Left ventricle myocardium inferior (tissue), 1 donor: ENCODE measurements at regions not wholly inside any gene's neighbourhood (a gene's known extent, or its start where the extent isn't known, plus 50 kb on each side); places are given as distances from the start of the nearest gene placed in this dataset.

ENCODE experiments used
- DNase-seq: peaks from one replicate; pipeline ENCODE4 v3.0.0-alpha.2; 2020
- H3K27ac ChIP-seq: fragments of 200-600 bp; replicated peaks from 2 replicates; pipeline ENCODE4 v1.8.0; 2021
- H3K27me3 ChIP-seq: fragments of 200-600 bp; 2 replicates; pipeline ENCODE4 v1.8.0; 2021; ENCODE audit warnings: low read depth
- H3K36me3 ChIP-seq: fragments of 200-600 bp; 2 replicates; pipeline ENCODE4 v1.8.0; 2021
- H3K4me1 ChIP-seq: fragments of 200-600 bp; 2 replicates; pipeline ENCODE4 v1.8.0; 2021
- H3K4me3 ChIP-seq: fragments of 200-600 bp; 2 replicates; pipeline ENCODE4 v1.8.0; 2021; ENCODE audit warnings: mild to moderate bottlenecking, moderate library complexity
- H3K9me3 ChIP-seq: fragments of 200-600 bp; replicated peaks from 2 replicates; pipeline ENCODE4 v1.8.0; 2021
- CTCF ChIP-seq: fragments of 200-600 bp; IDR thresholded peaks from 2 replicates; pipeline ENCODE4 v1.8.0; 2021; ENCODE audit warnings: antibody characterized with exemption, mild to moderate bottlenecking, borderline replicate concordance
- intact Hi-C: fragments of 100-400 bp; cut with micrococcal nuclease; formaldehyde crosslinking; loops from one replicate; pipeline ENCODE4 v1.11.0; 2022
- donor health status: DM: no; HTN: yes; CAD: no; lungs with severe emphysema.

DNA sequence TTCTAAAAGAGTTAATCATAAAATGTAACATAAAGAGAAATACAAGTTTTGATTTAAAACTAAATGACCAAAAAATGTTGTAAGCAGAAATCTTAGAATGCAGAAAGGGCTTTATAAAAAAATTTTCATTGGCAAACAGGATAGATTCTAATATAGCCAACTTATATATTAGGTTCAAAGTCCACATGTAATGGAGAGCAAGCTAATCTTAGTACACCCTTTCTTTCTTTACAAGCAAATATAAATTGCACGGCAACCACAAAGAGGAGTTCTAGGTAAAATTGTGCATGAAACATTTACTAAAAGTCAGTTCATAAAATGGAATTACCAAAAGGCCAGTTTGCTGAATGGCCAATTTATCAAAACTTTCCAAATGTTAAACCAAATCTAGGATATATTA, 130.6 kb downstream of the NOL4 start:
- DNase-seq: no peak
- H3K9me3 ChIP-seq: no peaks in the 10 kb centered on the region
- H3K4me1 ChIP-seq: no peaks in the 10 kb centered on the region
- H3K27ac ChIP-seq: no peak overlapping the region
- H3K36me3 ChIP-seq: no peaks in the 10 kb centered on the region
- no peaks in the 10 kb centered on the region for H3K27me3 ChIP-seq
- no peak for TF ChIP-seq CTCF
- no peak overlapping the region for H3K4me3 ChIP-seq
- intact Hi-C loops: no loop called here

- no peak overlapping the region for H3K4me3 ChIP-seq
- no peaks in the 10 kb centered on the region for H3K27me3 ChIP-seq
- no peaks in the 10 kb centered on the region for H3K4me1 ChIP-seq
- H3K9me3 ChIP-seq: no peaks in the 10 kb centered on the region
- TF ChIP-seq CTCF: no peak
- intact Hi-C loops: no loop called here
- H3K27ac ChIP-seq: no peak overlapping the region
- H3K36me3 ChIP-seq: no peaks in the 10 kb centered on the region
- DNase-seq: no peak
These were observed 131.9 kb downstream of the NOL4 start for GRCh38 chr18:34092796-34093195.

DNA sequence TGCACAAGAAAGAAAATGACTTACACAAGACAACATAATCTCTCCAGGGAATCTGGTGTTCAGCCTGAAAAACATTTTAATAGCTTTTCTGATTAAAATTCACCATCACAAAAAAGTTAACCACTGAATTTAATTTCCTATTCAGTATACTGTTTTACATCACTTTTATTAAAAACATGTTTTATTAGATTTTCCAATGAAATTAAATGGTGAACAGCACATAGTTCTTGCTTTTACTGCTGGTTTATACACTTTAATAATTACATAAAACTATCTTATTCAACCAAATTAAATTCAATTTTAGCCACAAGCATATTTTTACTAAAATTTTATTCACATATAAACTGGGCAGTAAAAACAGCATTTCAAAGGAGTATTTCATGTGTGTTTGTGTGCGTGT, 138.3 kb downstream of the NOL4 start:
- TF ChIP-seq CTCF: no peak
- Histone ChIP-seq H3K4me1 (no peaks in the 10 kb centered on the region), H3K27me3 (no peaks in the 10 kb centered on the region), H3K9me3 (no peaks in the 10 kb centered on the region), H3K4me3 (no peak overlapping the region), H3K27ac (no peak overlapping the region), H3K36me3 (no peaks in the 10 kb centered on the region)
- intact Hi-C loops: no loop called here
- DNase-seq: no peak

DNA sequence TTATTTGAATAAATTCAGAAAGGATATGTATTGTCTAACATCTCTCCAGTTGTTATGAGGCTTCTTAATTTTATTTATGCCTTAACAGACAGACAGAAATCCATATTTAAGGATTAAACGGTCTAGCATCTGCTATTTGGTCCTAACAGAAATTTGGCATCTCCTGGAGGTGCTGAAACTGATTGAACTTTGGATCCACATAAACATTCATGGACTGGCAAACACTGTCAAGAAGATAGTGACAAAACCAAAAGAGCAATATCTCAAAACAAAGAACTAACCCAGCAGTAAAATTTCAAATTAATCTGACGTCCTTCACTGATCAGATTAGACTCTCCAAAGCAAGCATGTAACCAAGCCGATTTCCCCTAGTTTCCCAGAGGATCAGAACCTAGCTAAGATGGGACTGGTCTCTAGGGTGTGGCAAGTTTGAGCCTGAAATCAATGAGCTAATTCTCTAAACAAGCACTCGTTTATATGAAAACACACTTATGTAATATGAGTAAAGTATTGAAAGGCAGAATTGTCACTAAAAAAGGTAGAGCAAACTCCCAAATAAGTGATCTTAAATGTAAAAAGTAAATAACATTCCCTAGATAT, 139.5 kb downstream of the NOL4 start:
- H3K4me3 ChIP-seq: no peak overlapping the region
- H3K9me3 ChIP-seq: no peaks in the 10 kb centered on the region
- H3K27me3 ChIP-seq: no peaks in the 10 kb centered on the region
- no peak for DNase-seq
- no peak for TF ChIP-seq CTCF
- intact Hi-C loops: no loop called here
- no peaks in the 10 kb centered on the region for H3K36me3 ChIP-seq
- H3K27ac ChIP-seq: no peak overlapping the region
- no peaks in the 10 kb centered on the region for H3K4me1 ChIP-seq

- Histone ChIP-seq H3K4me3 (no peak overlapping the region), H3K4me1 (no peaks in the 10 kb centered on the region), H3K27ac (no peak overlapping the region), H3K9me3 (no peaks in the 10 kb centered on the region), H3K36me3 (no peaks in the 10 kb centered on the region), H3K27me3 (no peaks in the 10 kb centered on the region)
- no peak for DNase-seq
- TF ChIP-seq CTCF: no peak
- intact Hi-C loops: no loop called here
These were observed 140.1 kb downstream of the NOL4 start for GRCh38 chr18:34084635-34085034.
